GM23338 (cell line): ENCODE measurements at regions not wholly inside any gene's neighbourhood (a gene's known extent, or its start where the extent isn't known, plus 50 kb on each side); places are given as distances from the start of the nearest gene placed in this dataset.

Experiments used
- ATAC-seq: fragments of 200-7000 bp; cut with Tn5 transposase; 3 replicates; pipeline ENCODE4 v1.9.1; 2020
- DNase-seq: peaks from one replicate; pipeline ENCODE4 v3.0.0-alpha.2; 2015; ENCODE audit warnings: low spot score
- H2AFZ ChIP-seq: fragments of 200-600 bp; sonication (generic); 2 replicates; pipeline ENCODE4 v1.8.0; 2016; ENCODE audit warnings: antibody characterized with exemption, mild to moderate bottlenecking, moderate library complexity
- H3F3A ChIP-seq: fragments of 200-600 bp; sonication (generic); replicated peaks from 2 replicates; pipeline ENCODE4 v1.8.0; 2017; ENCODE audit warnings: antibody characterized with exemption, mixed run types, low read depth
- H3K27ac ChIP-seq: fragments of 200-600 bp; sonication (generic); 2 replicates; pipeline ENCODE4 v1.6.1; 2016; ENCODE audit warnings: low read depth
- H3K27me3 ChIP-seq: fragments of 200-600 bp; sonication (generic); 2 replicates; pipeline ENCODE4 v1.8.0; 2016; ENCODE audit warnings: mild to moderate bottlenecking, mixed run types, moderate library complexity; ENCODE audit not compliant: insufficient read depth
- H3K36me3 ChIP-seq: fragments of 200-600 bp; sonication (generic); 2 replicates; pipeline ENCODE4 v1.8.0; 2016; ENCODE audit warnings: mild to moderate bottlenecking; ENCODE audit not compliant: insufficient read depth
- H3K4me1 ChIP-seq: fragments of 200-600 bp; sonication (generic); 2 replicates; pipeline ENCODE4 v1.8.0; 2016; ENCODE audit warnings: mild to moderate bottlenecking, moderate library complexity; ENCODE audit not compliant: insufficient read depth
- H3K4me2 ChIP-seq: fragments of 200-600 bp; sonication (generic); 2 replicates; pipeline ENCODE4 v1.7.1; 2017; ENCODE audit warnings: mixed run types
- H3K4me3 ChIP-seq: fragments of 200-600 bp; sonication (generic); 2 replicates; pipeline ENCODE4 v1.6.1; 2016; ENCODE audit warnings: mixed run types
- H3K79me2 ChIP-seq: fragments of 200-600 bp; sonication (generic); replicated peaks from 2 replicates; pipeline ENCODE4 v1.8.0; 2017; ENCODE audit warnings: mild to moderate bottlenecking; ENCODE audit not compliant: insufficient read depth
- H3K9me2 ChIP-seq: fragments of 200-600 bp; sonication (generic); 2 replicates; pipeline ENCODE4 v1.8.0; 2017; ENCODE audit not compliant: insufficient read depth
- H4K20me1 ChIP-seq: fragments of 200-600 bp; sonication (generic); replicated peaks from 2 replicates; pipeline ENCODE4 v1.8.0; 2017; ENCODE audit warnings: mild to moderate bottlenecking; ENCODE audit not compliant: insufficient read depth
- H3K27ac Mint-ChIP-seq: 2 replicates; pipeline ENCODE4 v1.8.0; 2020; ENCODE audit warnings: inconsistent platforms, mild to moderate bottlenecking, moderate library complexity, mixed read lengths
- H3K27me3 Mint-ChIP-seq: 3 replicates; pipeline ENCODE4 v1.8.0; 2022; ENCODE audit warnings: low read depth, mild to moderate bottlenecking, moderate library complexity, mixed read lengths, inconsistent platforms; ENCODE audit not compliant: insufficient read depth, poor library complexity
- H3K36me3 Mint-ChIP-seq: 3 replicates; pipeline ENCODE4 v1.8.0; 2021; ENCODE audit warnings: low read depth, mild to moderate bottlenecking, inconsistent platforms, moderate library complexity, mixed read lengths
- H3K4me1 Mint-ChIP-seq: 3 replicates; pipeline ENCODE4 v1.8.0; 2020; ENCODE audit warnings: mild to moderate bottlenecking, inconsistent platforms, mixed read lengths
- H3K4me3 Mint-ChIP-seq: 3 replicates; pipeline ENCODE4 v1.8.0; 2021; ENCODE audit warnings: moderate library complexity, mild to moderate bottlenecking, inconsistent platforms, mixed read lengths
- H3K9me3 Mint-ChIP-seq: 3 replicates; pipeline ENCODE4 v1.8.0; 2020; ENCODE audit warnings: moderate library complexity, mild to moderate bottlenecking, inconsistent platforms, mixed read lengths
- CREB1 ChIP-seq: fragments of 250-450 bp; sonication (Bioruptor Pico); IDR thresholded peaks from 2 replicates; pipeline ENCODE4 v1.5.0; 2020; ENCODE audit warnings: low read depth, mild to moderate bottlenecking, moderate library complexity
- EZH2 ChIP-seq: fragments of 200-600 bp; sonication (generic); IDR thresholded peaks from one replicate; pipeline ENCODE4 v1.8.0; 2017; ENCODE audit warnings: antibody characterized with exemption, mild to moderate bottlenecking, low read depth; ENCODE audit not compliant: unreplicated experiment
- EZH2phosphoT487 ChIP-seq: fragments of 200-600 bp; sonication (generic); IDR thresholded peaks from one replicate; pipeline ENCODE4 v1.8.1; 2018; ENCODE audit warnings: antibody characterized with exemption; ENCODE audit not compliant: unreplicated experiment
- JUNB ChIP-seq: IDR thresholded peaks from one replicate; pipeline ENCODE4 v1.6.1; 2016; ENCODE audit warnings: antibody characterized with exemption; ENCODE audit not compliant: unreplicated experiment
- NANOG ChIP-seq: IDR thresholded peaks from 2 replicates; pipeline ENCODE4 v1.6.1; 2016; ENCODE audit warnings: antibody characterized with exemption, borderline replicate concordance
- POLR2AphosphoS5 ChIP-seq: IDR thresholded peaks from 2 replicates; pipeline ENCODE4 v1.6.1; 2016; ENCODE audit warnings: antibody characterized with exemption, low read depth
- STAT1 ChIP-seq: IDR thresholded peaks from one replicate; pipeline ENCODE4 v1.6.1; 2016; ENCODE audit warnings: antibody characterized with exemption; ENCODE audit not compliant: unreplicated experiment
- ZNF114 ChIP-seq: fragments of 250-450 bp; sonication (Bioruptor Pico); IDR thresholded peaks from 2 replicates; pipeline ENCODE4 v1.5.0; 2020; ENCODE audit warnings: mild to moderate bottlenecking, moderate library complexity
- ZNF331 ChIP-seq: fragments of 250-450 bp; sonication (Bioruptor Pico); IDR thresholded peaks from 2 replicates; pipeline ENCODE4 v1.5.0; 2020; ENCODE audit warnings: low read depth, mild to moderate bottlenecking, moderate library complexity
- TF ChIP-seq, protein P1 (sequence below): IDR thresholded peaks from 2 replicates; pipeline ENCODE4 v1.6.1; 2016; ENCODE audit warnings: antibody characterized with exemption
- TF ChIP-seq, protein P2 (sequence below): IDR thresholded peaks from one replicate; pipeline ENCODE4 v1.6.1; 2018; ENCODE audit warnings: antibody characterized with exemption; ENCODE audit not compliant: unreplicated experiment
- TF ChIP-seq, protein P3 (sequence below), 2 experiments: fragments of 200-600 bp in 1 of 2; sonication (generic) in 1 of 2; conservative IDR thresholded peaks; 2 replicates each; pipeline versions ENCODE4 v1.5.1 to v1.6.1; 2016 to 2017; ENCODE audit warnings: antibody characterized with exemption in 2 of 2, low read depth in 2 of 2, mild to moderate bottlenecking in 2 of 2, moderate library complexity in 1 of 2

DNA sequence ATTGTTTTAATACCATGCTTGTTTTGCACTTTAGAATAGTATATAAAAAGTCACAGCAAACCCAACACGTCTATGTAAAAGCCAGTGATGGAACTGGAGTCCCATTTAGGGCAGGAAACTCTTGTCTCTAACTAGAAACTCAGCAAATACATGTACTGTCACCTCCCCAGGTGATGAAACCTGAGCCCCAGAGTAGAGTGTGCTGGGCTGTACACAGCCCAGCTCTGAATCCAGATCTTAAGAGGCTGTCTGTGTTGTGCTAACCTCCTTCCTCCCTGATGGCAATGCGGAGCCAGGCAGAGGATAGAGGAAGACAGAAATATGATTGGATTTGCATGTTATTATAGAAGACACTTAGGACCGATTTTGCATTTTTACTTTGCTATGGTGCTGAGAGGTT, 317.5 kb upstream of the TRIB2 start (continued):
- TF ChIP-seq, protein P1, sequence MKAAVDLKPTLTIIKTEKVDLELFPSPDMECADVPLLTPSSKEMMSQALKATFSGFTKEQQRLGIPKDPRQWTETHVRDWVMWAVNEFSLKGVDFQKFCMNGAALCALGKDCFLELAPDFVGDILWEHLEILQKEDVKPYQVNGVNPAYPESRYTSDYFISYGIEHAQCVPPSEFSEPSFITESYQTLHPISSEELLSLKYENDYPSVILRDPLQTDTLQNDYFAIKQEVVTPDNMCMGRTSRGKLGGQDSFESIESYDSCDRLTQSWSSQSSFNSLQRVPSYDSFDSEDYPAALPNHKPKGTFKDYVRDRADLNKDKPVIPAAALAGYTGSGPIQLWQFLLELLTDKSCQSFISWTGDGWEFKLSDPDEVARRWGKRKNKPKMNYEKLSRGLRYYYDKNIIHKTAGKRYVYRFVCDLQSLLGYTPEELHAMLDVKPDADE, result no peak
- TF ChIP-seq JUNB, result no peak

DNA sequence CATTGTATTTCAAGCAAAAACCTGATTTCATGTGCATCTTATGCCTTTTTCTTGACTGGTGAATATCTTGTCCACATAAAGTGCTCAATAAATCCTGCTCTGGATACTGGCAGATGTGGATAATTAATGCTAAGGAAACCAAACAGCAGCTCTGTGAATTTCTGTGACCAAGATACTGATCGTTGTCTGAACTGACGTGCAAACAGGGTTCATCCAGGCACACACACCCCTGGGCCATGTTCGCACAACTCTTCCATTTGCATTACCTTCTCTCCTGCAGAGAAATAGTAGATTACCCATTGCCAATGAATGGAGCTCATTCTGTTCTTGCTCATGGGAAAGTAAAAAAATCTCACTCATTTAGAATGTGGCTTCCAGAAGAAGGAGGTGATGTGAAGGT, 316.2 kb upstream of the TRIB2 start:
- peaks cover 13% of the 10 kb centered on the region; the same call in 1 of the 2 replicates for H3K27me3 ChIP-seq
- H3K9me3 Mint-ChIP-seq, result peaks cover 36% of the 10 kb centered on the region
- peaks cover 3% of the 10 kb centered on the region for H3K27me3 Mint-ChIP-seq
- peaks cover 29% of the 10 kb centered on the region for H3K36me3 Mint-ChIP-seq
- H3K4me1 Mint-ChIP-seq, result peaks cover 24% of the 10 kb centered on the region
- ATAC-seq (no peak), DNase-seq (no peak)
- H3F3A ChIP-seq, result no peaks in the 10 kb centered on the region
- H3K4me2 ChIP-seq, result no peak overlapping the region
- H3K4me1 ChIP-seq, result peaks cover 29% of the 10 kb centered on the region
- no peak overlapping the region for H2AFZ ChIP-seq
- H3K4me3 Mint-ChIP-seq, result no peak overlapping the region
- H3K27ac Mint-ChIP-seq, result no peak overlapping the region
- no peaks in the 10 kb centered on the region; the same call in 1 of the 2 replicates for H4K20me1 ChIP-seq
- peaks cover 12% of the 10 kb centered on the region; the same call in 1 of the 2 replicates for H3K36me3 ChIP-seq
- peaks cover 6% of the 10 kb centered on the region; the same call in 1 of the 2 replicates for H3K9me2 ChIP-seq
- no peaks in the 10 kb centered on the region for H3K79me2 ChIP-seq
- no peak overlapping the region for H3K27ac ChIP-seq
- H3K4me3 ChIP-seq, result no peak overlapping the region
- TF ChIP-seq ZNF331 (CRISPR knock-in tag), result no peak
- TF ChIP-seq, protein P1, result no peak
- no peak for TF ChIP-seq POLR2AphosphoS5
- TF ChIP-seq, protein P2, sequence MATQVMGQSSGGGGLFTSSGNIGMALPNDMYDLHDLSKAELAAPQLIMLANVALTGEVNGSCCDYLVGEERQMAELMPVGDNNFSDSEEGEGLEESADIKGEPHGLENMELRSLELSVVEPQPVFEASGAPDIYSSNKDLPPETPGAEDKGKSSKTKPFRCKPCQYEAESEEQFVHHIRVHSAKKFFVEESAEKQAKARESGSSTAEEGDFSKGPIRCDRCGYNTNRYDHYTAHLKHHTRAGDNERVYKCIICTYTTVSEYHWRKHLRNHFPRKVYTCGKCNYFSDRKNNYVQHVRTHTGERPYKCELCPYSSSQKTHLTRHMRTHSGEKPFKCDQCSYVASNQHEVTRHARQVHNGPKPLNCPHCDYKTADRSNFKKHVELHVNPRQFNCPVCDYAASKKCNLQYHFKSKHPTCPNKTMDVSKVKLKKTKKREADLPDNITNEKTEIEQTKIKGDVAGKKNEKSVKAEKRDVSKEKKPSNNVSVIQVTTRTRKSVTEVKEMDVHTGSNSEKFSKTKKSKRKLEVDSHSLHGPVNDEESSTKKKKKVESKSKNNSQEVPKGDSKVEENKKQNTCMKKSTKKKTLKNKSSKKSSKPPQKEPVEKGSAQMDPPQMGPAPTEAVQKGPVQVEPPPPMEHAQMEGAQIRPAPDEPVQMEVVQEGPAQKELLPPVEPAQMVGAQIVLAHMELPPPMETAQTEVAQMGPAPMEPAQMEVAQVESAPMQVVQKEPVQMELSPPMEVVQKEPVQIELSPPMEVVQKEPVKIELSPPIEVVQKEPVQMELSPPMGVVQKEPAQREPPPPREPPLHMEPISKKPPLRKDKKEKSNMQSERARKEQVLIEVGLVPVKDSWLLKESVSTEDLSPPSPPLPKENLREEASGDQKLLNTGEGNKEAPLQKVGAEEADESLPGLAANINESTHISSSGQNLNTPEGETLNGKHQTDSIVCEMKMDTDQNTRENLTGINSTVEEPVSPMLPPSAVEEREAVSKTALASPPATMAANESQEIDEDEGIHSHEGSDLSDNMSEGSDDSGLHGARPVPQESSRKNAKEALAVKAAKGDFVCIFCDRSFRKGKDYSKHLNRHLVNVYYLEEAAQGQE, result no peak
- no peak for TF ChIP-seq CREB1 (CRISPR knock-in tag)
- TF ChIP-seq JUNB, result no peak
- TF ChIP-seq EZH2, result no peak
- TF ChIP-seq EZH2phosphoT487, result no peak
- no peak for TF ChIP-seq NANOG
- no peak for TF ChIP-seq STAT1
- no peak for TF ChIP-seq ZNF114
- TF ChIP-seq, protein P3, sequence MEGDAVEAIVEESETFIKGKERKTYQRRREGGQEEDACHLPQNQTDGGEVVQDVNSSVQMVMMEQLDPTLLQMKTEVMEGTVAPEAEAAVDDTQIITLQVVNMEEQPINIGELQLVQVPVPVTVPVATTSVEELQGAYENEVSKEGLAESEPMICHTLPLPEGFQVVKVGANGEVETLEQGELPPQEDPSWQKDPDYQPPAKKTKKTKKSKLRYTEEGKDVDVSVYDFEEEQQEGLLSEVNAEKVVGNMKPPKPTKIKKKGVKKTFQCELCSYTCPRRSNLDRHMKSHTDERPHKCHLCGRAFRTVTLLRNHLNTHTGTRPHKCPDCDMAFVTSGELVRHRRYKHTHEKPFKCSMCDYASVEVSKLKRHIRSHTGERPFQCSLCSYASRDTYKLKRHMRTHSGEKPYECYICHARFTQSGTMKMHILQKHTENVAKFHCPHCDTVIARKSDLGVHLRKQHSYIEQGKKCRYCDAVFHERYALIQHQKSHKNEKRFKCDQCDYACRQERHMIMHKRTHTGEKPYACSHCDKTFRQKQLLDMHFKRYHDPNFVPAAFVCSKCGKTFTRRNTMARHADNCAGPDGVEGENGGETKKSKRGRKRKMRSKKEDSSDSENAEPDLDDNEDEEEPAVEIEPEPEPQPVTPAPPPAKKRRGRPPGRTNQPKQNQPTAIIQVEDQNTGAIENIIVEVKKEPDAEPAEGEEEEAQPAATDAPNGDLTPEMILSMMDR (conservative IDR thresholded peaks at IDR 0.05; ENCODE audit: low read depth in 2 of 2), result no peak
